IMR-90 (cell line): ENCODE measurements at regions not wholly inside any gene's neighbourhood (a gene's known extent, or its start where the extent isn't known, plus 50 kb on each side); places are given as distances from the start of the nearest gene placed in this dataset.
A peak's percentile ranks its signal among the peaks of the same experiment; 100 is the strongest.

ENCODE experiments used
- ATAC-seq: fragments of 200-7000 bp; cut with Tn5 transposase; 2 replicates; pipeline ENCODE4 v1.9.1; 2020; ENCODE audit warnings: low read depth, mild to moderate bottlenecking, moderate library complexity
- BruUV-seq: library from RNA; stranded (reverse); fragments of 400-500 nt; replicated peaks from 2 replicates; lab custom pipeline; 2021; lab: Mats Ljungman, UMichigan
- CTCF ChIA-PET: fragments of 300-600 bp; formaldehyde crosslinking; extraction: SDS; loops from one replicate; lab custom pipeline; 2021; ENCODE audit warnings: antibody characterized with exemption; lab: Yijun Ruan, JAX
- POLR2A ChIA-PET: fragments of 300-600 bp; sonication (Branson Sonifier 250); formaldehyde crosslinking; loops from one replicate; lab custom pipeline; 2022; ENCODE audit warnings: antibody characterized with exemption; ENCODE audit not compliant: unreplicated experiment; lab: Charles Lee
- DNase-seq: peaks from one replicate; pipeline ENCODE4 v3.0.0; 2013
- H2AFZ ChIP-seq: replicated peaks from 2 replicates; pipeline ENCODE3; 2013; ENCODE audit warnings: low read length, mild to moderate bottlenecking; ENCODE audit not compliant: poor library complexity
- H2AK5ac ChIP-seq: 2 replicates; pipeline ENCODE4 v1.6.1; 2013; ENCODE audit warnings: low read depth, low read length, inconsistent platforms
- H2AK9ac ChIP-seq: replicated peaks from 2 replicates; pipeline ENCODE3; 2013; ENCODE audit warnings: mild to moderate bottlenecking, low read depth, low read length, moderate library complexity; ENCODE audit not compliant: poor library complexity
- H2BK120ac ChIP-seq: 2 replicates; pipeline ENCODE4 v1.6.1; 2013; ENCODE audit warnings: low read depth, low read length, inconsistent platforms
- H2BK15ac ChIP-seq: 3 replicates; pipeline ENCODE4 v1.6.1; 2013; ENCODE audit warnings: low read depth, low read length, inconsistent platforms
- H2BK20ac ChIP-seq: 2 replicates; pipeline ENCODE4 v1.6.1; 2013; ENCODE audit warnings: low read depth, mild to moderate bottlenecking, inconsistent platforms, low read length, moderate library complexity
- H2BK5ac ChIP-seq: 2 replicates; pipeline ENCODE4 v1.6.1; 2013; ENCODE audit warnings: mild to moderate bottlenecking, low read depth, low read length, inconsistent platforms; ENCODE audit not compliant: poor library complexity, severe bottlenecking
- H3K14ac ChIP-seq: replicated peaks from 2 replicates; pipeline ENCODE4 v1.6.1; 2013; ENCODE audit warnings: low read depth, low read length, inconsistent platforms
- H3K18ac ChIP-seq: 2 replicates; pipeline ENCODE4 v1.6.1; 2013; ENCODE audit warnings: low read depth, low read length, control low read depth
- H3K23ac ChIP-seq: 2 replicates; pipeline ENCODE4 v1.6.1; 2013; ENCODE audit warnings: low read depth, low read length, inconsistent platforms
- H3K27ac ChIP-seq: 2 replicates; pipeline ENCODE4 v1.5.1; 2013; ENCODE audit warnings: mild to moderate bottlenecking, control low read depth, low read length; ENCODE audit not compliant: insufficient read depth
- H3K27me3 ChIP-seq: 2 replicates; pipeline ENCODE4 v1.6.1; 2013; ENCODE audit warnings: low read length; ENCODE audit not compliant: control insufficient read depth, insufficient read depth
- H3K36me3 ChIP-seq: 2 replicates; pipeline ENCODE4 v1.6.1; 2013; ENCODE audit warnings: low read length, mixed read lengths; ENCODE audit not compliant: control insufficient read depth, insufficient read depth
- H3K4ac ChIP-seq: 2 replicates; pipeline ENCODE4 v1.6.1; 2013; ENCODE audit warnings: low read depth, low read length, inconsistent platforms
- H3K4me1 ChIP-seq: 2 replicates; pipeline ENCODE4 v1.6.1; 2013; ENCODE audit warnings: low read length, mixed read lengths; ENCODE audit not compliant: control insufficient read depth, insufficient read depth
- H3K4me2 ChIP-seq: 2 replicates; pipeline ENCODE4 v1.6.1; 2013; ENCODE audit warnings: low read depth, mild to moderate bottlenecking, control low read depth, low read length, moderate library complexity
- H3K4me3 ChIP-seq: 2 replicates; pipeline ENCODE4 v1.5.1; 2013; ENCODE audit warnings: low read depth, mild to moderate bottlenecking, control low read depth, low read length, moderate library complexity; ENCODE audit not compliant: insufficient read depth
- H3K56ac ChIP-seq: 2 replicates; pipeline ENCODE4 v1.6.1; 2013; ENCODE audit warnings: low read length, inconsistent platforms; ENCODE audit not compliant: insufficient read depth; ENCODE audit errors: extremely low read depth
- H3K79me1 ChIP-seq, 2 experiments: 2 replicates each; pipeline ENCODE4 v1.6.1; 2013; ENCODE audit warnings: low read length in 2 of 2, inconsistent platforms in 1 of 2, low read depth in 1 of 2
- H3K9ac ChIP-seq: 2 replicates; pipeline ENCODE4 v1.6.1; 2013; ENCODE audit warnings: low read depth, low read length, control low read depth
- H3K9me1 ChIP-seq: 2 replicates; pipeline ENCODE4 v1.6.1; 2013; ENCODE audit warnings: low read length, inconsistent platforms; ENCODE audit not compliant: insufficient read depth
- H3K9me3 ChIP-seq: 2 replicates; pipeline ENCODE4 v1.6.1; 2013; ENCODE audit warnings: low read length; ENCODE audit not compliant: control insufficient read depth, insufficient read depth
- H4K20me1 ChIP-seq: 2 replicates; pipeline ENCODE4 v1.6.1; 2013; ENCODE audit warnings: low read length, inconsistent platforms; ENCODE audit not compliant: insufficient read depth
- H4K5ac ChIP-seq: 2 replicates; pipeline ENCODE4 v1.6.1; 2013; ENCODE audit warnings: mild to moderate bottlenecking, low read depth, low read length, control low read depth
- H4K8ac ChIP-seq, 2 experiments: 2 replicates each; pipeline ENCODE4 v1.6.1; 2013; ENCODE audit warnings: low read depth in 2 of 2, low read length in 2 of 2, control low read depth in 1 of 2, inconsistent platforms in 1 of 2
- H4K91ac ChIP-seq: 2 replicates; pipeline ENCODE4 v1.6.1; 2013; ENCODE audit warnings: low read depth, low read length, inconsistent platforms; ENCODE audit not compliant: insufficient read depth
- CTCF ChIP-seq: conservative IDR thresholded peaks from 2 replicates; pipeline ENCODE4 v1.5.1; 2012; ENCODE audit warnings: mild to moderate bottlenecking, low read depth, low read length, improper control_type of control experiment
- SMC3 ChIP-seq: fragments of 150-350 bp; IDR thresholded peaks from 2 replicates; pipeline ENCODE4 v1.6.1; 2016; ENCODE audit warnings: low read depth, mild to moderate bottlenecking, antibody characterized with exemption, low read length, moderate library complexity
- WGBS, 2 experiments: methylation state at CpG; one replicate each; pipeline versions ENCODE4 v1.1.5 to v1.1.7; 2013; ENCODE audit warnings: missing lambda C conversion rate in 2 of 2; ENCODE audit not compliant: insufficient read length in 1 of 2; ENCODE audit errors: extremely low coverage in 2 of 2; 5-methylcytosine and 5-hydroxymethylcytosine counted together
- dilution Hi-C: fragments of 300-500 bp; cut with HindIII; formaldehyde crosslinking; loops from one replicate; pipeline ENCODE4 v1.14.3; 2018; ENCODE audit warnings: low sequenced_read_pairs; ENCODE audit not compliant: unreplicated experiment
- in situ Hi-C: fragments of 300-500 bp; cut with MboI; formaldehyde crosslinking; loops from 3 replicates; pipeline ENCODE4 v1.14.3; 2019; ENCODE audit warnings: low sequenced_read_pairs, inconsistent platforms, mixed read lengths
- intact Hi-C: fragments of 100-400 bp; cut with micrococcal nuclease; formaldehyde crosslinking; loops from 2 replicates; pipeline ENCODE4 v1.10.0; 2022

- Histone ChIP-seq H4K91ac (no peak overlapping the region), H3K27ac (no peak overlapping the region), H2BK5ac (no peak overlapping the region), H3K4me3 (no peak overlapping the region), H2BK15ac (no peak overlapping the region), H4K8ac (no peak overlapping the region), H3K4ac (no peak overlapping the region), H3K23ac (no peak overlapping the region), H3K9me3 (no peaks in the 10 kb centered on the region), H3K36me3 (no peaks in the 10 kb centered on the region), H2AFZ (peak overlapping the region; percentile 44), H3K9me1 (no peaks in the 10 kb centered on the region), H3K9ac (no peak overlapping the region), H2BK120ac (no peak overlapping the region), H2BK20ac (no peak overlapping the region), H3K4me1 (no peaks in the 10 kb centered on the region), H2AK9ac (no peak overlapping the region), H4K20me1 (no peaks in the 10 kb centered on the region), H3K4me2 (no peak overlapping the region), H3K27me3 (no peaks in the 10 kb centered on the region), H3K18ac (no peak overlapping the region), H3K56ac (no peak overlapping the region), H4K5ac (no peak overlapping the region), H2AK5ac (no peak overlapping the region), H3K79me1 (no peaks in the 10 kb centered on the region), H3K14ac (no peak overlapping the region)
- ATAC-seq: no peak
- ChIA-PET POLR2A (interaction anchor here (0.9 kb wide), 1 partner anchor 17 kb away, joined by 3 read pairs; no protein-coding TSS in a partner anchor), CTCF (interaction anchor here (0.8 kb wide), 1 partner anchor 16 kb away, joined by 3 read pairs; no protein-coding TSS in a partner anchor)
- intact Hi-C loops (no loop called here), dilution Hi-C loops (no loop called here), in situ Hi-C loops (no loop called here)
- TF ChIP-seq SMC3 (no peak), CTCF (no peak)
- no CpG with 5 or more reads among the region's 8 CpGs for WGBS, 2 experiments
- no peak for DNase-seq
- BruUV-seq: no TSS peak
Measured at GRCh38 chr9:87160148-87161102, 213.1 kb upstream of the GAS1 start.
